K562 (cell line): ENCODE measurements at regions not wholly inside any gene's neighbourhood (a gene's known extent, or its start where the extent isn't known, plus 50 kb on each side); places are given as distances from the start of the nearest gene placed in this dataset.

Experiments
- ATF1 ChIP-seq, 2 experiments: fragments of 450-650 bp in 1 of 2; IDR thresholded peaks; 2 replicates each; pipeline ENCODE4 v1.6.1; 2016; ENCODE audit warnings: missing compliant biosample characterization in 1 of 2, missing genetic modification characterization in 1 of 2
- EHMT2 ChIP-seq: fragments of 450-650 bp; IDR thresholded peaks from 2 replicates; pipeline ENCODE4 v1.6.1; 2018; ENCODE audit warnings: antibody characterized with exemption
- PPARD ChIP-seq: fragments of 250-450 bp; sonication (Bioruptor Pico); IDR thresholded peaks from 2 replicates; pipeline ENCODE4 v1.8.0; 2022; ENCODE audit warnings: inconsistent platforms, mild to moderate bottlenecking, moderate library complexity
- RAD21 ChIP-seq, 2 experiments: fragments of 250-450 bp in 1 of 2; fragments of 450-650 bp in 1 of 2; sonication (Bioruptor Pico) in 1 of 2; formaldehyde crosslinking in 1 of 2; IDR thresholded peaks in 1 of 2; conservative IDR thresholded peaks in 1 of 2; 2 replicates each; pipeline versions ENCODE4 v1.4.0 to v1.8.0; 2020 to 2022; ENCODE audit warnings: mild to moderate bottlenecking in 2 of 2, moderate library complexity in 1 of 2
- TGIF2 ChIP-seq: sonication (generic); formaldehyde crosslinking; IDR thresholded peaks from 2 replicates; pipeline ENCODE4 v1.8.1; 2022; ENCODE audit warnings: mild to moderate bottlenecking, missing genetic modification reagents, moderate library complexity
- XRCC5 ChIP-seq: fragments of 200-400 bp; formaldehyde crosslinking; IDR thresholded peaks from 2 replicates; pipeline ENCODE4 v1.6.1; 2017; ENCODE audit warnings: low read depth, mild to moderate bottlenecking, low read length
- ZNF253 ChIP-seq: fragments of 250-450 bp; sonication (Bioruptor Pico); conservative IDR thresholded peaks from 2 replicates; pipeline ENCODE4 v1.6.1; 2021; ENCODE audit warnings: mild to moderate bottlenecking
- TF ChIP-seq, protein P1 (sequence below): fragments of 450-650 bp; IDR thresholded peaks from 2 replicates; pipeline ENCODE4 v1.7.0; 2016; ENCODE audit warnings: borderline replicate concordance
- TF ChIP-seq, protein P2 (sequence below), 2 experiments: fragments of 450-650 bp in 1 of 2; sonication (generic) in 1 of 2; formaldehyde crosslinking; conservative IDR thresholded peaks; 2 replicates each; pipeline versions ENCODE4 v1.4.0 to v1.8.1; 2020 to 2022; ENCODE audit warnings: mild to moderate bottlenecking in 1 of 2, missing genetic modification reagents in 1 of 2
- TF ChIP-seq, protein P3 (sequence below): fragments of 450-650 bp; conservative IDR thresholded peaks from 2 replicates; pipeline ENCODE4 v1.6.1; 2016; ENCODE audit warnings: missing genetic modification characterization, low read depth, mild to moderate bottlenecking, control low read depth, missing compliant biosample characterization
- TF ChIP-seq, protein P4 (sequence below), 3 experiments: IDR thresholded peaks in 2 of 3; conservative IDR thresholded peaks in 1 of 3; 2 replicates each; pipeline ENCODE4 v1.5.1; 2011 to 2012; ENCODE audit warnings: low read length in 3 of 3, mild to moderate bottlenecking in 3 of 3, control low read depth in 2 of 3, improper control_type of control experiment in 1 of 3, inconsistent platforms in 1 of 3, low read depth in 1 of 3, mixed read lengths in 1 of 3, moderate library complexity in 1 of 3; ENCODE audit not compliant: insufficient read depth in 2 of 3
- TF ChIP-seq, protein P5 (sequence below): sonication (generic); formaldehyde crosslinking; IDR thresholded peaks from 2 replicates; pipeline ENCODE4 v1.9.0; 2022; ENCODE audit warnings: mild to moderate bottlenecking, missing genetic modification reagents
- TF ChIP-seq, protein P6 (sequence below), 2 experiments: fragments of 450-650 bp in 1 of 2; sonication (generic) in 1 of 2; formaldehyde crosslinking in 1 of 2; IDR thresholded peaks in 1 of 2; conservative IDR thresholded peaks in 1 of 2; 2 replicates each; pipeline versions ENCODE4 v1.6.1 to v1.8.1; 2016 to 2023; ENCODE audit warnings: mild to moderate bottlenecking in 2 of 2, moderate library complexity in 2 of 2, inconsistent platforms in 1 of 2, missing genetic modification reagents in 1 of 2

DNA sequence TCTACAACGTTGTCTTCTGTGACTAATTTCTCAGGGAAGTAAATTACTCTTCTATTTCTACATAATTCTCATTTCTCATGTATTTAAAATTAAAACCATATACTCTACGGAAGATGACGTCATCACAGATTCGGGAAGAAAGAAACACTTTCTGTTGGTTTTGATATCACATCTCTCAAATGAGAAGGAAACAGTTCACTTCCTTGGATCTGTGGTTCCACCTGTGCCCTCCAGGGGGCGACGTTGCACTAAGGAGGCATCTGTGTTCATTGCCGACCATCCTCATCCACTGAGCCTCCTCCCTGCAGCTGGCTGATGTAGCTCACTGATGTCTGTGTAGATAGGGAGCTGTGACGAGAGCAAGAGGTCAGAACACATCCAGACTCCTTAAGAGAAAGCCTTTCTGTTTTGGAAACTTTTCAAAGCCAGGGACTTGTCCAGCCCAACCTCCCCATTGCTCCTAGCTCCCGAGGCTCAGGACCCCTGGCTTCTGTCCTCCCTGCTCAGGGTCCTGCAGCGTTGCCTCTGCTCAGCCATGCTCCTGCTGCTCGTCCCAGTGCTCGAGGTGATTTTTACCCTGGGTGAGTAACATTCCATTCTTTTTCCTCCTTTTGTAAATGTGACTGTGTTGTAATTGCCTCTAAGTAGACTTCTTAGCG is 172.7 kb upstream of the OR4E1 start (continued):
- TF ChIP-seq, protein P1, sequence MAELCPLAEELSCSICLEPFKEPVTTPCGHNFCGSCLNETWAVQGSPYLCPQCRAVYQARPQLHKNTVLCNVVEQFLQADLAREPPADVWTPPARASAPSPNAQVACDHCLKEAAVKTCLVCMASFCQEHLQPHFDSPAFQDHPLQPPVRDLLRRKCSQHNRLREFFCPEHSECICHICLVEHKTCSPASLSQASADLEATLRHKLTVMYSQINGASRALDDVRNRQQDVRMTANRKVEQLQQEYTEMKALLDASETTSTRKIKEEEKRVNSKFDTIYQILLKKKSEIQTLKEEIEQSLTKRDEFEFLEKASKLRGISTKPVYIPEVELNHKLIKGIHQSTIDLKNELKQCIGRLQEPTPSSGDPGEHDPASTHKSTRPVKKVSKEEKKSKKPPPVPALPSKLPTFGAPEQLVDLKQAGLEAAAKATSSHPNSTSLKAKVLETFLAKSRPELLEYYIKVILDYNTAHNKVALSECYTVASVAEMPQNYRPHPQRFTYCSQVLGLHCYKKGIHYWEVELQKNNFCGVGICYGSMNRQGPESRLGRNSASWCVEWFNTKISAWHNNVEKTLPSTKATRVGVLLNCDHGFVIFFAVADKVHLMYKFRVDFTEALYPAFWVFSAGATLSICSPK: no peak
- no peak for TF ChIP-seq ATF1 (CRISPR knock-in tag; IDR thresholded peaks at IDR 0.05)
- TF ChIP-seq ATF1 (tag; IDR thresholded peaks at IDR 0.05): peak; percentile 71
- TF ChIP-seq, protein P2, sequence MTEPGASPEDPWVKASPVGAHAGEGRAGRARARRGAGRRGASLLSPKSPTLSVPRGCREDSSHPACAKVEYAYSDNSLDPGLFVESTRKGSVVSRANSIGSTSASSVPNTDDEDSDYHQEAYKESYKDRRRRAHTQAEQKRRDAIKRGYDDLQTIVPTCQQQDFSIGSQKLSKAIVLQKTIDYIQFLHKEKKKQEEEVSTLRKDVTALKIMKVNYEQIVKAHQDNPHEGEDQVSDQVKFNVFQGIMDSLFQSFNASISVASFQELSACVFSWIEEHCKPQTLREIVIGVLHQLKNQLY (CRISPR knock-in tag; conservative IDR thresholded peaks at IDR 0.05): no peak
- TF ChIP-seq PPARD: no peak
- no peak for TF ChIP-seq TGIF2
- no peak for TF ChIP-seq ZNF253
- TF ChIP-seq, protein P3, sequence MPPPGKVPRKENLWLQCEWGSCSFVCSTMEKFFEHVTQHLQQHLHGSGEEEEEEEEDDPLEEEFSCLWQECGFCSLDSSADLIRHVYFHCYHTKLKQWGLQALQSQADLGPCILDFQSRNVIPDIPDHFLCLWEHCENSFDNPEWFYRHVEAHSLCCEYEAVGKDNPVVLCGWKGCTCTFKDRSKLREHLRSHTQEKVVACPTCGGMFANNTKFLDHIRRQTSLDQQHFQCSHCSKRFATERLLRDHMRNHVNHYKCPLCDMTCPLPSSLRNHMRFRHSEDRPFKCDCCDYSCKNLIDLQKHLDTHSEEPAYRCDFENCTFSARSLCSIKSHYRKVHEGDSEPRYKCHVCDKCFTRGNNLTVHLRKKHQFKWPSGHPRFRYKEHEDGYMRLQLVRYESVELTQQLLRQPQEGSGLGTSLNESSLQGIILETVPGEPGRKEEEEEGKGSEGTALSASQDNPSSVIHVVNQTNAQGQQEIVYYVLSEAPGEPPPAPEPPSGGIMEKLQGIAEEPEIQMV (tag): no peak
- TF ChIP-seq, protein P4, sequence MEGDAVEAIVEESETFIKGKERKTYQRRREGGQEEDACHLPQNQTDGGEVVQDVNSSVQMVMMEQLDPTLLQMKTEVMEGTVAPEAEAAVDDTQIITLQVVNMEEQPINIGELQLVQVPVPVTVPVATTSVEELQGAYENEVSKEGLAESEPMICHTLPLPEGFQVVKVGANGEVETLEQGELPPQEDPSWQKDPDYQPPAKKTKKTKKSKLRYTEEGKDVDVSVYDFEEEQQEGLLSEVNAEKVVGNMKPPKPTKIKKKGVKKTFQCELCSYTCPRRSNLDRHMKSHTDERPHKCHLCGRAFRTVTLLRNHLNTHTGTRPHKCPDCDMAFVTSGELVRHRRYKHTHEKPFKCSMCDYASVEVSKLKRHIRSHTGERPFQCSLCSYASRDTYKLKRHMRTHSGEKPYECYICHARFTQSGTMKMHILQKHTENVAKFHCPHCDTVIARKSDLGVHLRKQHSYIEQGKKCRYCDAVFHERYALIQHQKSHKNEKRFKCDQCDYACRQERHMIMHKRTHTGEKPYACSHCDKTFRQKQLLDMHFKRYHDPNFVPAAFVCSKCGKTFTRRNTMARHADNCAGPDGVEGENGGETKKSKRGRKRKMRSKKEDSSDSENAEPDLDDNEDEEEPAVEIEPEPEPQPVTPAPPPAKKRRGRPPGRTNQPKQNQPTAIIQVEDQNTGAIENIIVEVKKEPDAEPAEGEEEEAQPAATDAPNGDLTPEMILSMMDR (IDR thresholded peaks at IDR 0.05 in 2 of 3, conservative IDR thresholded peaks at IDR 0.05 in 1 of 3; ENCODE audit: insufficient read depth in 2 of 3, low read depth in 1 of 3, low read length in 3 of 3): peak; percentile 41 to 76 (median 52)
- TF ChIP-seq XRCC5: no peak
- TF ChIP-seq, protein P5, sequence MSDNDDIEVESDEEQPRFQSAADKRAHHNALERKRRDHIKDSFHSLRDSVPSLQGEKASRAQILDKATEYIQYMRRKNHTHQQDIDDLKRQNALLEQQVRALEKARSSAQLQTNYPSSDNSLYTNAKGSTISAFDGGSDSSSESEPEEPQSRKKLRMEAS (CRISPR knock-in tag): no peak
- TF ChIP-seq, protein P6, sequence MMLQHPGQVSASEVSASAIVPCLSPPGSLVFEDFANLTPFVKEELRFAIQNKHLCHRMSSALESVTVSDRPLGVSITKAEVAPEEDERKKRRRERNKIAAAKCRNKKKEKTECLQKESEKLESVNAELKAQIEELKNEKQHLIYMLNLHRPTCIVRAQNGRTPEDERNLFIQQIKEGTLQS (IDR thresholded peaks at IDR 0.05): peak; percentile 94
- TF ChIP-seq, protein P6 (CRISPR knock-in tag; conservative IDR thresholded peaks at IDR 0.05): no peak
- no peak for TF ChIP-seq EHMT2
- peak in 1 of 2 experiments; percentile 17; a peak in 1 of 4 replicates for TF ChIP-seq RAD21 (CRISPR knock-in tag; conservative IDR thresholded peaks at IDR 0.05 in 1 of 2, IDR thresholded peaks at IDR 0.05 in 1 of 2)
- TF ChIP-seq, all 486 proteins: peak for 8
